ENCODE measurements at regions not wholly inside any gene's neighbourhood (a gene's known extent, or its start where the extent isn't known, plus 50 kb on each side); places are given as distances from the start of the nearest gene placed in this dataset.

- DNase-seq (ENCODE audit: low read depth): no peak
- H3K36me3 ChIP-seq (ENCODE audit: control insufficient read depth, insufficient read depth, low read length, severe bottlenecking): no peaks in the 10 kb centered on the region
- H3K4me3 ChIP-seq (ENCODE audit: low read length): no peak overlapping the region
- H3K9ac ChIP-seq (ENCODE audit: low read length): no peak overlapping the region
- H3K4me1 ChIP-seq (ENCODE audit: control insufficient read depth, insufficient read depth, low read length): no peaks in the 10 kb centered on the region
- no peaks in the 10 kb centered on the region for H3K27me3 ChIP-seq (replicated peaks; ENCODE audit: control insufficient read depth, insufficient read depth, low read length)
- H3K9me3 ChIP-seq (ENCODE audit: control insufficient read depth, low read length): no peaks in the 10 kb centered on the region
Observed at GRCh38 chr9:30178610-30179009, 2205.8 kb upstream of the ACO1 start.

- peaks cover 8% of the 10 kb centered on the region for H3K9me3 ChIP-seq (ENCODE audit: control insufficient read depth, low read length)
- no peak overlapping the region for H3K4me3 ChIP-seq (ENCODE audit: low read length)
- H3K36me3 ChIP-seq (ENCODE audit: control insufficient read depth, insufficient read depth, low read length, severe bottlenecking): no peaks in the 10 kb centered on the region
- no peak overlapping the region for H3K9ac ChIP-seq (ENCODE audit: low read length)
- DNase-seq (ENCODE audit: low read depth): no peak
- no peaks in the 10 kb centered on the region for H3K4me1 ChIP-seq (ENCODE audit: control insufficient read depth, insufficient read depth, low read length)
- H3K27me3 ChIP-seq (replicated peaks; ENCODE audit: control insufficient read depth, insufficient read depth, low read length): no peaks in the 10 kb centered on the region
Observed at GRCh38 chr9:30193421-30193820, 2191.0 kb upstream of the ACO1 start.

GRCh38 chr9:30196941-30197340 is 2187.5 kb upstream of the ACO1 start:
- Histone ChIP-seq H3K36me3 (ENCODE audit: control insufficient read depth, insufficient read depth, low read length, severe bottlenecking) (no peaks in the 10 kb centered on the region), H3K4me1 (ENCODE audit: control insufficient read depth, insufficient read depth, low read length) (no peaks in the 10 kb centered on the region), H3K9ac (ENCODE audit: low read length) (no peak overlapping the region), H3K27me3 (replicated peaks; ENCODE audit: control insufficient read depth, insufficient read depth, low read length) (no peaks in the 10 kb centered on the region), H3K4me3 (ENCODE audit: low read length) (no peak overlapping the region), H3K9me3 (ENCODE audit: control insufficient read depth, low read length) (no peaks in the 10 kb centered on the region)
- no peak for DNase-seq (ENCODE audit: low read depth)

GRCh38 chr9:30197453-30197852 is 2187.0 kb upstream of the ACO1 start:
- H3K36me3 ChIP-seq (ENCODE audit: control insufficient read depth, insufficient read depth, low read length, severe bottlenecking): no peaks in the 10 kb centered on the region
- no peaks in the 10 kb centered on the region for H3K9me3 ChIP-seq (ENCODE audit: control insufficient read depth, low read length)
- no peak for DNase-seq (ENCODE audit: low read depth)
- no peak overlapping the region for H3K4me3 ChIP-seq (ENCODE audit: low read length)
- no peaks in the 10 kb centered on the region for H3K27me3 ChIP-seq (replicated peaks; ENCODE audit: control insufficient read depth, insufficient read depth, low read length)
- no peak overlapping the region for H3K9ac ChIP-seq (ENCODE audit: low read length)
- no peaks in the 10 kb centered on the region for H3K4me1 ChIP-seq (ENCODE audit: control insufficient read depth, insufficient read depth, low read length)

GRCh38 chr9:30197954-30198353 is 2186.5 kb upstream of the ACO1 start:
- Histone ChIP-seq H3K36me3 (ENCODE audit: control insufficient read depth, insufficient read depth, low read length, severe bottlenecking) (no peaks in the 10 kb centered on the region), H3K27me3 (replicated peaks; ENCODE audit: control insufficient read depth, insufficient read depth, low read length) (no peaks in the 10 kb centered on the region), H3K4me1 (ENCODE audit: control insufficient read depth, insufficient read depth, low read length) (no peaks in the 10 kb centered on the region), H3K9me3 (ENCODE audit: control insufficient read depth, low read length) (no peaks in the 10 kb centered on the region), H3K4me3 (ENCODE audit: low read length) (no peak overlapping the region), H3K9ac (ENCODE audit: low read length) (no peak overlapping the region)
- no peak for DNase-seq (ENCODE audit: low read depth)

- H3K4me3 ChIP-seq (ENCODE audit: low read length): no peak overlapping the region
- H3K9ac ChIP-seq (ENCODE audit: low read length): no peak overlapping the region
- no peak for DNase-seq (ENCODE audit: low read depth)
- H3K27me3 ChIP-seq (replicated peaks; ENCODE audit: control insufficient read depth, insufficient read depth, low read length): no peaks in the 10 kb centered on the region
- H3K4me1 ChIP-seq (ENCODE audit: control insufficient read depth, insufficient read depth, low read length): no peaks in the 10 kb centered on the region
- H3K9me3 ChIP-seq (ENCODE audit: control insufficient read depth, low read length): no peaks in the 10 kb centered on the region
- H3K36me3 ChIP-seq (ENCODE audit: control insufficient read depth, insufficient read depth, low read length, severe bottlenecking): no peaks in the 10 kb centered on the region
Observed at GRCh38 chr9:30198463-30199309, 2185.8 kb upstream of the ACO1 start.

- H3K36me3 ChIP-seq (ENCODE audit: control insufficient read depth, insufficient read depth, low read length, severe bottlenecking): no peaks in the 10 kb centered on the region
- H3K27me3 ChIP-seq (replicated peaks; ENCODE audit: control insufficient read depth, insufficient read depth, low read length): no peaks in the 10 kb centered on the region
- no peaks in the 10 kb centered on the region for H3K9me3 ChIP-seq (ENCODE audit: control insufficient read depth, low read length)
- no peak overlapping the region for H3K9ac ChIP-seq (ENCODE audit: low read length)
- DNase-seq (ENCODE audit: low read depth): no peak
- no peak overlapping the region for H3K4me3 ChIP-seq (ENCODE audit: low read length)
- H3K4me1 ChIP-seq (ENCODE audit: control insufficient read depth, insufficient read depth, low read length): no peaks in the 10 kb centered on the region
Observed at GRCh38 chr9:30201024-30201423, 2183.4 kb upstream of the ACO1 start.

- Histone ChIP-seq H3K9ac (ENCODE audit: low read length) (no peak overlapping the region), H3K9me3 (ENCODE audit: control insufficient read depth, low read length) (no peaks in the 10 kb centered on the region), H3K36me3 (ENCODE audit: control insufficient read depth, insufficient read depth, low read length, severe bottlenecking) (no peaks in the 10 kb centered on the region), H3K27me3 (replicated peaks; ENCODE audit: control insufficient read depth, insufficient read depth, low read length) (no peaks in the 10 kb centered on the region), H3K4me3 (ENCODE audit: low read length) (no peak overlapping the region), H3K4me1 (ENCODE audit: control insufficient read depth, insufficient read depth, low read length) (no peaks in the 10 kb centered on the region)
- DNase-seq (ENCODE audit: low read depth): no peak
Observed at GRCh38 chr9:30235068-30235467, 2149.4 kb upstream of the ACO1 start.

- H3K9ac ChIP-seq (ENCODE audit: low read length): no peak overlapping the region
- H3K4me3 ChIP-seq (ENCODE audit: low read length): no peak overlapping the region
- no peaks in the 10 kb centered on the region for H3K4me1 ChIP-seq (ENCODE audit: control insufficient read depth, insufficient read depth, low read length)
- DNase-seq (ENCODE audit: low read depth): no peak
- no peaks in the 10 kb centered on the region for H3K36me3 ChIP-seq (ENCODE audit: control insufficient read depth, insufficient read depth, low read length, severe bottlenecking)
- no peaks in the 10 kb centered on the region for H3K9me3 ChIP-seq (ENCODE audit: control insufficient read depth, low read length)
- H3K27me3 ChIP-seq (replicated peaks; ENCODE audit: control insufficient read depth, insufficient read depth, low read length): no peaks in the 10 kb centered on the region
Observed at GRCh38 chr9:30235564-30235963, 2148.9 kb upstream of the ACO1 start.

- Histone ChIP-seq H3K27me3 (replicated peaks; ENCODE audit: control insufficient read depth, insufficient read depth, low read length) (no peaks in the 10 kb centered on the region), H3K9me3 (ENCODE audit: control insufficient read depth, low read length) (no peaks in the 10 kb centered on the region), H3K4me3 (ENCODE audit: low read length) (no peak overlapping the region), H3K36me3 (ENCODE audit: control insufficient read depth, insufficient read depth, low read length, severe bottlenecking) (no peaks in the 10 kb centered on the region), H3K9ac (ENCODE audit: low read length) (no peak overlapping the region), H3K4me1 (ENCODE audit: control insufficient read depth, insufficient read depth, low read length) (no peaks in the 10 kb centered on the region)
- no peak for DNase-seq (ENCODE audit: low read depth)
Observed at GRCh38 chr9:30239878-30240277, 2144.6 kb upstream of the ACO1 start.

GRCh38 chr9:30243467-30243866 is 2141.0 kb upstream of the ACO1 start:
- no peak for DNase-seq (ENCODE audit: low read depth)
- Histone ChIP-seq H3K9me3 (ENCODE audit: control insufficient read depth, low read length) (no peaks in the 10 kb centered on the region), H3K4me1 (ENCODE audit: control insufficient read depth, insufficient read depth, low read length) (no peaks in the 10 kb centered on the region), H3K9ac (ENCODE audit: low read length) (no peak overlapping the region), H3K27me3 (replicated peaks; ENCODE audit: control insufficient read depth, insufficient read depth, low read length) (no peaks in the 10 kb centered on the region), H3K36me3 (ENCODE audit: control insufficient read depth, insufficient read depth, low read length, severe bottlenecking) (no peaks in the 10 kb centered on the region), H3K4me3 (ENCODE audit: low read length) (no peak overlapping the region)

- Histone ChIP-seq H3K4me1 (ENCODE audit: control insufficient read depth, insufficient read depth, low read length) (no peaks in the 10 kb centered on the region), H3K27me3 (replicated peaks; ENCODE audit: control insufficient read depth, insufficient read depth, low read length) (no peaks in the 10 kb centered on the region), H3K9ac (ENCODE audit: low read length) (no peak overlapping the region), H3K9me3 (ENCODE audit: control insufficient read depth, low read length) (no peaks in the 10 kb centered on the region), H3K4me3 (ENCODE audit: low read length) (no peak overlapping the region), H3K36me3 (ENCODE audit: control insufficient read depth, insufficient read depth, low read length, severe bottlenecking) (no peaks in the 10 kb centered on the region)
- DNase-seq (ENCODE audit: low read depth): no peak
Observed at GRCh38 chr9:30244877-30245276, 2139.6 kb upstream of the ACO1 start.

Measured in adipocyte (in vitro differentiated cells).